HEK293 (cell line): ENCODE measurements at regions not wholly inside any gene's neighbourhood (a gene's known extent, or its start where the extent isn't known, plus 50 kb on each side); places are given as distances from the start of the nearest gene placed in this dataset.

Experiments used
- CTCF ChIP-seq: fragments of 450-650 bp; formaldehyde crosslinking; IDR thresholded peaks from 2 replicates; pipeline ENCODE4 v1.5.1; 2016; ENCODE audit warnings: missing biosample characterization, missing genetic modification characterization
- KLF16 ChIP-seq: fragments of 450-650 bp; formaldehyde crosslinking; IDR thresholded peaks from 2 replicates; pipeline ENCODE4 v1.5.1; 2017; ENCODE audit warnings: missing biosample characterization, missing genetic modification characterization
- TCF7L2 ChIP-seq: IDR thresholded peaks from 2 replicates; pipeline ENCODE4 v1.6.1; 2011; ENCODE audit warnings: low read depth, mild to moderate bottlenecking, inconsistent platforms, low read length, moderate library complexity, borderline replicate concordance
- ZIC2 ChIP-seq: fragments of 450-650 bp; formaldehyde crosslinking; IDR thresholded peaks from 2 replicates; pipeline ENCODE4 v1.5.1; 2016; ENCODE audit warnings: missing biosample characterization, missing genetic modification characterization
- ZNF138 ChIP-seq: fragments of 450-650 bp; formaldehyde crosslinking; IDR thresholded peaks from 2 replicates; pipeline ENCODE4 v1.5.1; 2016; ENCODE audit warnings: missing biosample characterization, missing genetic modification characterization, borderline replicate concordance
- ZNF391 ChIP-seq: fragments of 450-650 bp; formaldehyde crosslinking; IDR thresholded peaks from 2 replicates; pipeline ENCODE4 v1.5.1; 2016; ENCODE audit warnings: low read depth, missing biosample characterization, missing genetic modification characterization, borderline replicate concordance
- ZNF629 ChIP-seq: fragments of 450-650 bp; formaldehyde crosslinking; IDR thresholded peaks from 2 replicates; pipeline ENCODE4 v1.5.1; 2017; ENCODE audit warnings: missing biosample characterization, missing genetic modification characterization
- ZNF843 ChIP-seq: fragments of 450-650 bp; formaldehyde crosslinking; IDR thresholded peaks from 2 replicates; pipeline ENCODE4 v1.5.1; 2016; ENCODE audit warnings: missing biosample characterization, missing genetic modification characterization

- TF ChIP-seq ZIC2 (no peak), ZNF138 (tag by site-specific recombination) (no peak), CTCF (tag by site-specific recombination) (no peak), ZNF843 (tag by site-specific recombination) (no peak), ZNF391 (tag by site-specific recombination) (no peak), KLF16 (tag by site-specific recombination) (no peak), ZNF629 (tag by site-specific recombination) (no peak), TCF7L2 (no peak)
These were observed 481.1 kb upstream of the USP24 start for GRCh38 chr1:55696181-55696754.
